MCF 10A (cell line): ENCODE measurements at regions not wholly inside any gene's neighbourhood (a gene's known extent, or its start where the extent isn't known, plus 50 kb on each side); places are given as distances from the start of the nearest gene placed in this dataset.
"Not testable (repeated sequence)": the region's sequence is repeated elsewhere in the genome, so short reads cannot be mapped to it uniquely, and the experiment has no call there.

Source experiments
- BruUV-seq: library from RNA; stranded (reverse); fragments of 400-500 nt; replicated peaks from 2 replicates; lab custom pipeline; 2021; lab: Mats Ljungman, UMichigan
- CTCF ChIA-PET: fragments of 300-600 bp; sonication (Branson Sonifier 250); formaldehyde crosslinking; extraction: SDS; loops from one replicate; lab custom pipeline; 2021; ENCODE audit warnings: antibody characterized with exemption, inconsistent platforms; lab: Yijun Ruan, JAX
- POLR2A ChIA-PET: fragments of 300-600, 350-650 bp; sonication (Branson Sonifier 250); formaldehyde crosslinking; extraction: SDS; loops from one replicate; lab custom pipeline; 2020; ENCODE audit warnings: antibody characterized with exemption, inconsistent platforms; lab: Yijun Ruan, JAX
- DNase-seq: peaks from one replicate; pipeline ENCODE4 v3.0.0-alpha.2; 2018; ENCODE audit not compliant: unreplicated experiment
- H3K27ac Mint-ChIP-seq: one replicate; pipeline ENCODE4 v1.8.0; 2022; ENCODE audit warnings: mild to moderate bottlenecking, low read depth, mixed read lengths; ENCODE audit not compliant: unreplicated experiment
- H3K27me3 Mint-ChIP-seq: one replicate; pipeline ENCODE4 v1.8.0; 2022; ENCODE audit warnings: mixed read lengths; ENCODE audit not compliant: insufficient read depth, unreplicated experiment
- H3K36me3 Mint-ChIP-seq: one replicate; pipeline ENCODE4 v1.8.0; 2022; ENCODE audit warnings: mild to moderate bottlenecking, moderate library complexity, mixed read lengths; ENCODE audit not compliant: insufficient read depth, unreplicated experiment
- H3K4me1 Mint-ChIP-seq: one replicate; pipeline ENCODE4 v1.8.0; 2022; ENCODE audit warnings: mixed read lengths; ENCODE audit not compliant: insufficient read depth, unreplicated experiment
- H3K4me3 Mint-ChIP-seq: one replicate; pipeline ENCODE4 v1.8.0; 2022; ENCODE audit warnings: mild to moderate bottlenecking, moderate library complexity, mixed read lengths; ENCODE audit not compliant: unreplicated experiment
- H3K9me3 Mint-ChIP-seq: one replicate; pipeline ENCODE4 v1.8.0; 2022; ENCODE audit warnings: mixed read lengths; ENCODE audit not compliant: unreplicated experiment
- CTCF ChIP-seq: fragments of 200-600 bp; IDR thresholded peaks from one replicate; pipeline ENCODE4 v1.8.0; 2022; ENCODE audit warnings: antibody characterized with exemption, mild to moderate bottlenecking; ENCODE audit not compliant: unreplicated experiment
- intact Hi-C: fragments of 100-400 bp; cut with micrococcal nuclease; formaldehyde crosslinking; loops from 2 replicates; pipeline ENCODE4 v1.14.1; 2022

DNA sequence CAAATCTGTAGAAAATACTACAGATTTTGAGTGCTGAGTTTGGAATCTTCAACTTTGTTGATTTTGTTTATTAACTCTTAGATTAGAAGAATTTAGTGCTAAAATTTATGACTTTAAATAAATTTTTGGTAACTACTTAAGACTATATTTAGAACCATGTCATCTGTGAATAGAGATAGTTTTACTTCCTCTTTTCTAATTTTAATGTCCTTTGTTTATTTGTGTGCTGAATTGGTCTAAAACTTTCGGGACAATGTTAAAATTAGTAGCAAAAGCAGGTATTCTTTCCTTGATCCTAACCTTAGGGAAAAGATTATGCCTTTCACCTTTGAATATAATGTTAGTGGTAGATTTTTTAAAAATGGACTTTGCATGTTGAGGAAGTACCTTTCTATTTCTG, 119.7 kb upstream of the CXorf51A start:
- TF ChIP-seq CTCF, result no peak
- H3K4me3 Mint-ChIP-seq, result no peak overlapping the region
- POLR2A ChIA-PET, result no interaction called here
- CTCF ChIA-PET, result interaction anchor here (0.6 kb wide), 1 partner anchor 164 kb away, joined by 3 read pairs; no protein-coding TSS in a partner anchor
- no peaks in the 10 kb centered on the region for H3K36me3 Mint-ChIP-seq
- no peaks in the 10 kb centered on the region for H3K4me1 Mint-ChIP-seq
- intact Hi-C loops, result no loop called here
- no TSS peak for BruUV-seq
- no peak for DNase-seq
- H3K27ac Mint-ChIP-seq, result no peak overlapping the region
- no peaks in the 10 kb centered on the region for H3K27me3 Mint-ChIP-seq
- peaks cover 24% of the 10 kb centered on the region for H3K9me3 Mint-ChIP-seq

DNA sequence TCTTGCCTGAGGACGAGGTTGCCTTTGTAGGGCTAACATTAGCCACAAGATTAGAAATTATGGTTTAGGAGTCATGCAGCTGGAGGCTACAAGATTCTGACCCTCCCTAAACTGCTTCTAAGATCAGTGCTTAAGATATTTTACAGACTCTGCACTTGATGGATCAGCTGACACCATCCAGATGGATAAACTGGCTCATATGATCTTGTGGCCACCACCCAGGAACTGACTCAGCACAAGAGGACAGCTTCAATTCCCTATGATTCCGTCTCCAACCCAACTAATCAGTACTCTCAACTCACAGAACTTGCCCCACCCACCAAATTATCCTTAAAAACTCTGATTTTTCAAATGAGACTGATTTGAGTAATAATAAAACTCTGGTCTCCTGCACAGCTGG, 118.5 kb upstream of the CXorf51A start:
- Mint-ChIP-seq H3K9me3 (peaks cover 17% of the 10 kb centered on the region), H3K27ac (peak overlapping the region; percentile 60)
- H3K4me1 Mint-ChIP-seq, BruUV-seq, H3K36me3 Mint-ChIP-seq, H3K4me3 Mint-ChIP-seq, DNase-seq, intact Hi-C loops, CTCF ChIA-PET, H3K27me3 Mint-ChIP-seq: not testable (repeated sequence)
- POLR2A ChIA-PET, result interaction anchor here (0.6 kb wide), 1 partner anchor 44 kb away, joined by 3 read pairs; no protein-coding TSS in a partner anchor

DNA sequence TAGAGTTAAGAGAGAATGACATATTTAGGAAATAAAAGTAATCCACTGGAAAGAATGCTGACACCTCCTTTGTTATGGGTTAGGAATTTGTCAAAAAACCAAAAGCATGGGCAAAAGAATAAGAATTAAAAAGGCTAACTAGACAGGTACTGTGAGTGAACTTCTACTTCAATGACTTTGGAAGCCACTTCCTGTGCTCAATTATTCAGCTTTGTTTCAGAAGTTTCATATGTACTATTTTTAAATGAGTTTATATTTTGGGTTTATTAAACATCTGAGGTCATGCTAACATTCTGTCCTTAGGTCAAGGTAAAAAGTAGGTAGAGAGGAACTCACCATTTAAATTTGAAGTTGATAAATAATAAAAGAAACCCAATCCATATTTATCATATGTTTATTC, 106.7 kb upstream of the CXorf51A start:
- Mint-ChIP-seq H3K4me3 (no peak overlapping the region), H3K36me3 (no peaks in the 10 kb centered on the region), H3K27ac (no peak overlapping the region), H3K9me3 (peaks cover 15% of the 10 kb centered on the region), H3K4me1 (no peaks in the 10 kb centered on the region), H3K27me3 (no peaks in the 10 kb centered on the region)
- POLR2A ChIA-PET, result no interaction called here
- no TSS peak for BruUV-seq
- CTCF ChIA-PET, result interaction anchor here (0.6 to 0.8 kb wide), 2 partner anchors 76 to 644 kb away, joined by 3 to 4 read pairs; no protein-coding TSS in a partner anchor
- DNase-seq, result no peak
- intact Hi-C loops, result no loop called here
- no peak for TF ChIP-seq CTCF

DNA sequence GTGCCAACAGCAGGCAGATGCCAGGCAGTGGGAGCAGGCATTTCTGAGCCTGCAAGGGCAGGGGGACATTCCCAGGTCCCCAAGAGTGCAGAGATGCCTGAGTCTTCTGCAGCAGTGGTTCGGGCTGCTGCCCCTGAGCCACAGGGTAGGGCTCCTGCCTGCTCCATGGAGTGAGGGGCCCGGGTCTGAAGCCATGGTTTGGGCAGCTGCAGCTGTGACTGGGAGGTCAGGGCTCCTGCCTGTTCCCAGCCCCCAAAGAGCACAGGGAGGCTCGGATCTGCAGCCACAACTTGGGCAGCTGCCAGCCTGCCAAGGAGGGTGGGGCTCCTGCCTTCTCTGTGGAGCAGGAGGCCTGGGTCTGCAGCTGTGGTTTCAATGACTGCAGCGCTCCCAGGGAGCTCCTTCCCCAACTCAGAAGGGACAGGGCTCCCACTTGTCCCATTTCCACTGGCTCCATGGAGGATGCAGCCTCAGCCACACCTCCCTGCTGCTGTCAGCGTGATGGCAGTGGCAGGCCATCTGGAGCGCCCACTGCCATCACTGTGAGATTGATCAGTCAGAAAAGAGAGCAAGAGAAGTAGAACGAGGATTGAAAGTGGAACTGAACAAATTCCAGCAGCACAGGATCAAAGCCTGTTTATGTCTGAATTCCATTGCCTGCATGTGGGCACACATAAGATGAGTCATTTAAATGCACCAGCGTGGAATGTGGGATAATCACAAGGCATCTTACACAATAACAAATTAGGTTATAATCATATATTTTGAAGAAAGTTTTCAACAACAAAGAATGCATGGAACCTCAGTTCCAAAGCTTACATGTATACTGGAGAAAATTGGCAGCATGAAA, 93.1 kb upstream of the CXorf51A start:
- peaks cover 6% of the 10 kb centered on the region for H3K36me3 Mint-ChIP-seq
- no peaks in the 10 kb centered on the region for H3K27me3 Mint-ChIP-seq
- no peak for TF ChIP-seq CTCF
- intact Hi-C loops, result no loop called here
- POLR2A ChIA-PET, result no interaction called here
- H3K4me1 Mint-ChIP-seq, result peaks cover 17% of the 10 kb centered on the region
- no TSS peak for BruUV-seq
- CTCF ChIA-PET, result no interaction called here
- peak overlapping the region; percentile 65 for H3K4me3 Mint-ChIP-seq
- peak; percentile 68 for DNase-seq
- H3K9me3 Mint-ChIP-seq, result no peaks in the 10 kb centered on the region
- H3K27ac Mint-ChIP-seq, result peak overlapping the region; percentile 50
